Femur (tissue), 1 donor: ENCODE measurements at regions not wholly inside any gene's neighbourhood (a gene's known extent, or its start where the extent isn't known, plus 50 kb on each side); places are given as distances from the start of the nearest gene placed in this dataset.

Experiments used
- DNase-seq: peaks from one replicate; pipeline ENCODE4 v3.0.0-alpha.2; 2017

- no peak for DNase-seq
These were observed 557.5 kb downstream of the PPARGC1A start for GRCh38 chr4:23332313-23332712.

GRCh38 chr4:23327120-23327519 lies 562.7 kb downstream of the PPARGC1A start:
- no peak for DNase-seq

- DNase-seq = no peak
These were observed 565.7 kb downstream of the PPARGC1A start for GRCh38 chr4:23324021-23324690.

DNA sequence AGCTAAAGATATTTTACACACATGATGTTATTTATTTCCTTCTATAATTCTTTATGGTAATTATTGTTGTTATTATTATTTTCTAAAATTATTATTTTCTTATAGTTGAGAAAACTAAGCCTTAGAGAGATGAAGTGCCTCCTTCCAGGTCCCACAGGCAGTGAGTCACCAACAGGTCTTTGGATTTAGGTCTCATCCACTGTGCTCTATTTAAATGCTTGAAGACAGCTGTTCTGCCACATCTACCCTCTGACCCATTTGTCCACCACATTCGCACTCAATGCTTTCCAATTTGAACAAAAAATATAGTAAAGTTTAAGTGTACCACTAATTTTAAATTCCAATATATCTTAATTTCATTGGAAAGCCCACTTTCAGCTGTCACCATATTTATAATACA lies 566.4 kb downstream of the PPARGC1A start:
- DNase-seq = no peak

GRCh38 chr4:23322732-23323131 lies 567.1 kb downstream of the PPARGC1A start:
- DNase-seq = no peak

DNA sequence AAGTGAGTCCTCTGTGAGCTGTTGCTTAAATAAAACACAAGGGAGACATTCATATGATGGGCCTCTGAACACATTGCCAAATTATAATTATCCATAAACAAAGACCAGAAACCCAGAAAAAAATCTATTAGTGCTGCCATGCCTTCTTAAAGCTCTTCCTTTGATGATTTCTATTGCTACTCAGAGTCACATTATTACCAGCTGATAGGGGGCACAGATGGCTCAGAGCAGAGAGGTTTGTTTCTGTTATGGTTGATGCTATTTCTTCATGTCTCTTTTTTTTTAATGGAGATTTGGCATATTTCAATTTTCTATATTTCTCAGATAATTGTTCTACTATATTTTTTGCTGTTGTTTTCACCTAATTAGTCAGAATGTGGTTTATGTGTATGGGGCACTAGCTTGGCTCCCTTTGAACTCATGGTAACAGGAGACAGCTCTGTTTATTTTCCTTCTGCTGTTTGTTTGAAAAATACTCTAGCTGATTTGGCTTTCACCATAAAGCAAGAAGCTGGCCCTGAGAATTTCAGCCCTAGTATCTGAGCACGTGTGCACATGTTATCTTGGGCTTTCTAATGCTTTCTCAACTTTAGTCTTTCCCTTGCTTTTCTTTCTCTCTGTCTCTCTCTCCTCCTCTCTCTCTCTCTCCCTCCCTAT lies 568.8 kb downstream of the PPARGC1A start:
- no peak for DNase-seq

DNA sequence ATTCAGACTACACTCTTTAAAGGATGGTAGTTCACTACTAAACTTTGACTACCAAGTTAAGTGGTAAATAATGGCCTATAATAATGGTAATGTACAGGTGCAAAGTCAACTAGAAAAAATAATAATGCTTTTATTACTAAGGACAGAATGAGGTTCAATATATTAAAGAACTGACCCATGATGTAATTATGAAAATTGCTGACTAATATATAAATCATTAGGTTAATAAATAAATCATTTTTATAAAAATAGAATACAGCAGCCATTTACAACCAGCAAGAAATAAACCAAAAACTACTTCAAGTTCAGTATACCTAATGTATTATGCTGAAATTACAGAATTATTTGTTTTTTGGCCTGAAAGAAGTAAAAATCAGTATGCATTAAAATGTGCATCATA lies 577.2 kb downstream of the PPARGC1A start:
- no peak for DNase-seq

- DNase-seq = no peak
These were observed 577.9 kb downstream of the PPARGC1A start for GRCh38 chr4:23311983-23312382.

GRCh38 chr4:23305026-23305425 lies 584.8 kb downstream of the PPARGC1A start:
- DNase-seq = no peak

- DNase-seq = no peak
These were observed 591.5 kb downstream of the PPARGC1A start for GRCh38 chr4:23298371-23298770.

GRCh38 chr4:23297327-23297726 lies 592.5 kb downstream of the PPARGC1A start:
- DNase-seq = no peak

DNA sequence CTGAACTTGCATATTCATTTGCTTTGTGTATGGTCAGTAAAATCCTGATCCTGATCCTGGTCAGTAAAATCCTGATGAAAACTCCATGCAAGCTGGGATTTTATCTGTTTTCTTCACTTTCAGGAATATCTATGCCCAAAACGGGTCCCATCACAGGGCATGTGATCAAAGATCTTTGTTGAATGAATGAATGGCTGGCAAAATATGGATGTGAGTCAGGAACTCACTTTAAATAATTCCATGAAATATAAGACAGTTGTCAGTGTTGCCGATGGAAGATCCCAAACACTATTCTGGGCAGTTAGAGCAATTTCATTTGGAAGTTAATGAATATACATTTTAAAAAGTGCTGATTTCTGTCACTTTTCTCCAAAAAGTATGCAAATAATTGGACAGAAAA lies 598.4 kb downstream of the GBA3 start:
- DNase-seq = no peak

DNA sequence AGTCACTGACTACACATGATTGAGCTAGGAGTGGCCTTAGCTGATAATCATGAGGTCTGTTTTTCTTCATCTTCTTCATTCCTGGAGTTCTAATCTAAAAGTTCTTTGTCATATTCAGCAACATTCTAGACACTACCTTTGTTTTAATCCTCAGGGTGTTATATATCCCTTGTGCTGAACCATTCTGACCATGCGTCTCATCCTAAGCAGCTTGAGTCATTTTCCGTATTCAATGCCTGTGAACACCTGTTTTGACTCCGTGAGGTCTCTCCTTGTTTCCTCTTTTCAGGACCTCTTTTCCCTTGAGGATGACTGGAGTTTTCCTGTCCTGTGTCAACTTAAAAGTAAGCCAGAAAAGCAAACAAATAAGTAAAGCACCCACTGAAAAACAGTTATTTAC lies 597.9 kb downstream of the GBA3 start:
- no peak for DNase-seq

DNA sequence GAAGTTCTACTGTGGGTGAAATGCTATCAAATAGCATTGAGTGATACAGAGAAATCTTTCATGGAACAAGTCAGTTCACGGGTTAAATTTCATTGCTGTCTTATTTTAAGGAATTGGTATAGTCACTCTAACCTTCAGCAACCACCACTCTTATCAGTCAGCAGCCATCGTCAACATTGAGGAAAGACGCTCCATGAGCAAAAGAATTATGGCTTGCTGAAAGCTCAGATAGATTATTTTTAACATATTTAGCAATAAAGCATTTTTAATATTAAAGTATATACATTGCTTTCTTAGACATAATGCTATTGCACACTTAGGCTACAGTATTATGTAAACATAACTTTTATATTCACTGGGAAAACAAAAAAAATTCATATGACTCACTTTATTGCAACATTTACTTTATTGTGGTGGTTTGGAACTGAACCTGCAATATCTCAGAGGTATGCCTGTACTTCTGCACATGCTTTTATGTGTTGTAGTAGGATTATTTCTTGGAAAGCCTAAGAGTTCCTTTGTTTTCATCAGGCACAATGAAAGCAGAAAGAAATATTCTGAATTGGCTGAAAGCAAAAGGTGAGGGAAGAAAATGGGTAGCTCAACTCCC lies 586.7 kb downstream of the GBA3 start:
- no peak for DNase-seq

DNA sequence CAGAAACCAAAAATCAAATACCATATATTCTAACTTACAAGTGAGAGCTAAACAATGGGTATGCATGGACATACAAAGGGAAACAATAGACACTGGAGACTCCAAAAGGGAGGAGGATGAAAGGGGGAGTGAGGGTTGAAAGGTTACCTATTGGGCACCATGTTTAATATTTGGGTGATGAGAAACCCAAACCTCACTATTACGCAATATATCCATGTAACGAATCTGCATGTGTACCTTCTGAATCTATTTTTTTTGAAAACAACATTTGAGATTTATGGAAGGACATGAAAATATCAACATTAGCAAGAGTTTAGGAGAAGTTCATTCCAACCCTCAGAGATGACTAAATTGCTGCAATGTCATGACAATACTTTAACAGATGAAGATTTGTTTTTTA lies 586.1 kb downstream of the GBA3 start:
- DNase-seq = no peak

- DNase-seq = no peak
These were observed 583.3 kb downstream of the GBA3 start for GRCh38 chr4:23276076-23276475.

GRCh38 chr4:23269566-23269965 lies 576.8 kb downstream of the GBA3 start:
- no peak for DNase-seq

GRCh38 chr4:23268072-23268771 lies 575.5 kb downstream of the GBA3 start:
- no peak for DNase-seq

- no peak for DNase-seq
These were observed 573.7 kb downstream of the GBA3 start for GRCh38 chr4:23266401-23266800.

GRCh38 chr4:23260511-23260910 lies 567.8 kb downstream of the GBA3 start:
- no peak for DNase-seq

- DNase-seq = no peak
These were observed 552.6 kb downstream of the GBA3 start for GRCh38 chr4:23245203-23245832.

DNA sequence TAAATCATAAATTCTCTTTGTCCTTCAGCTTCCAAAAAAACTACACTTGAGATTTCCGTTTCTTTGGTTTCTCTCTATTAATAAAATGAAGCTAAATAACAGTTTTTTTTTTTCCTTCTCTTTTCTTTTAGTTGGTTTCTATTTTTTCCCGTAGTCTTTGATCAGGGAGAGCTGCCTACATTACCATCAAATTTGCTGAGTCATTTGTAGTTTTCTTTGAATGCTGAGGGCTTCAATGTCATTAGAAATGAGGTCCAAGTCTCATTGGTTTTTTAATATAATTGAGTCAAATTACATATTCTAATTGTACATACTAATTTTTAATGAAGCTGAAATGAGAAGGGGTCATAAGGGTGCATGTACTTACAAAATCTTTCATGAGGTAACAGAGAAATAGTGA lies 550.2 kb downstream of the GBA3 start:
- no peak for DNase-seq

DNA sequence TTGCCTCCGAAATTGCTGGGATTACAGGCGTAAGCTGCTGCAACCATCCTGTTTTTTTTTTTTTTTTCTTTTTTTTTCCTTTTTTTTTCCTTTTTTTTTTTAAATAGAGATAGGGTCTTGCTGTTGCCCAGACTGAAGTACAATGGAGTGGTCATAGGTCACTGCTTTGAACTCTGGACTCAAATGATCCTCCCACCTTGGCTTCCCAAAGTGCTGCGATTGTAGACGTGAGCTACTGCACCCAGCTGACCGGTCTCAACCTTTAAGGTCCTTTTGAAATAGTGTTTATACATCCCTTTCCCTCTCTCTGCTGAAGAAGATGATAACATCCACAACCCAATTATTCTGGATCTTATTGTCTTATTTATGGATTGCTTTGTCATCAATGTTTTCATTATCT lies 548.7 kb downstream of the GBA3 start:
- no peak for DNase-seq
